ENCODE measurements at regions not wholly inside any gene's neighbourhood (a gene's known extent, or its start where the extent isn't known, plus 50 kb on each side); places are given as distances from the start of the nearest gene placed in this dataset.
"Not testable (repeated sequence)": the region's sequence is repeated elsewhere in the genome, so short reads cannot be mapped to it uniquely, and the experiment has no call there.

- DNase-seq (ENCODE audit: low read depth) = no peak
- no peak for TF ChIP-seq CTCF (conservative IDR thresholded peaks at IDR 0.05; ENCODE audit: low read depth, low read length)
- no peak overlapping the region for H3K4me3 ChIP-seq (ENCODE audit: low read depth, low read length)
Measured at GRCh38 chr1:9465640-9466039, 73.6 kb upstream of the SLC25A33 start.

GRCh38 chr1:9466780-9467758, 72.2 kb upstream of the SLC25A33 start:
- DNase-seq (ENCODE audit: low read depth) = no peak
- H3K4me3 ChIP-seq (ENCODE audit: low read depth, low read length) = no peak overlapping the region
- TF ChIP-seq CTCF (conservative IDR thresholded peaks at IDR 0.05; ENCODE audit: low read depth, low read length) = no peak

- H3K4me3 ChIP-seq (ENCODE audit: low read depth, low read length); DNase-seq (ENCODE audit: low read depth): not testable (repeated sequence)
Measured at GRCh38 chr1:9469882-9470281, 69.4 kb upstream of the SLC25A33 start.

- no peak for DNase-seq (ENCODE audit: low read depth)
- H3K4me3 ChIP-seq (ENCODE audit: low read depth, low read length) = no peak overlapping the region
- TF ChIP-seq CTCF (conservative IDR thresholded peaks at IDR 0.05; ENCODE audit: low read depth, low read length) = no peak
Measured at GRCh38 chr1:9471679-9472078, 67.6 kb upstream of the SLC25A33 start.

- DNase-seq (ENCODE audit: low read depth) = no peak
- TF ChIP-seq CTCF (conservative IDR thresholded peaks at IDR 0.05; ENCODE audit: low read depth, low read length) = no peak
- no peak overlapping the region for H3K4me3 ChIP-seq (ENCODE audit: low read depth, low read length)
Measured at GRCh38 chr1:9472386-9473031, 66.8 kb upstream of the SLC25A33 start.

- no peak for TF ChIP-seq CTCF (conservative IDR thresholded peaks at IDR 0.05; ENCODE audit: low read depth, low read length)
- H3K4me3 ChIP-seq (ENCODE audit: low read depth, low read length) = no peak overlapping the region
- no peak for DNase-seq (ENCODE audit: low read depth)
Measured at GRCh38 chr1:9473032-9473807, 66.0 kb upstream of the SLC25A33 start.

- DNase-seq (ENCODE audit: low read depth) = no peak
- H3K4me3 ChIP-seq (ENCODE audit: low read depth, low read length) = no peak overlapping the region
- no peak for TF ChIP-seq CTCF (conservative IDR thresholded peaks at IDR 0.05; ENCODE audit: low read depth, low read length)
Measured at GRCh38 chr1:9475061-9475627, 64.1 kb upstream of the SLC25A33 start.
